Activated CD8-positive, alpha-beta memory T cell treated with anti-CD3 and anti-CD28 coated beads for 36 hours (primary cell): ENCODE measurements at regions not wholly inside any gene's neighbourhood (a gene's known extent, or its start where the extent isn't known, plus 50 kb on each side); places are given as distances from the start of the nearest gene placed in this dataset.
"Not testable (repeated sequence)": the region's sequence is repeated elsewhere in the genome, so short reads cannot be mapped to it uniquely, and the experiment has no call there.

ENCODE experiments used
- CTCF ChIA-PET: fragments of 350-600 bp; sonication (Branson Sonifier 250); formaldehyde crosslinking; loops from one replicate; lab custom pipeline; 2021; ENCODE audit warnings: antibody characterized with exemption; lab: Charles Lee
- POLR2A ChIA-PET: fragments of 350-600 bp; sonication (Branson Sonifier 250); formaldehyde crosslinking; loops from one replicate; lab custom pipeline; 2021; ENCODE audit warnings: antibody characterized with exemption; lab: Charles Lee

- ChIA-PET CTCF (no interaction called here), POLR2A (no interaction called here)
These were observed 108.5 kb downstream of the KCNK1 start for GRCh38 chr1:233722212-233722979.

GRCh38 chr1:233723387-233723786 lies 109.5 kb downstream of the KCNK1 start:
- ChIA-PET POLR2A (no interaction called here), CTCF (no interaction called here)

GRCh38 chr1:233724131-233724631 lies 110.3 kb downstream of the KCNK1 start:
- POLR2A ChIA-PET, CTCF ChIA-PET: not testable (repeated sequence)

GRCh38 chr1:233725423-233725822 lies 111.5 kb downstream of the KCNK1 start:
- ChIA-PET CTCF (no interaction called here), POLR2A (no interaction called here)

- ChIA-PET CTCF (no interaction called here), POLR2A (no interaction called here)
These were observed 114.8 kb downstream of the KCNK1 start for GRCh38 chr1:233728721-233729120.

GRCh38 chr1:233730380-233730779 lies 116.5 kb downstream of the KCNK1 start:
- ChIA-PET POLR2A (no interaction called here), CTCF (no interaction called here)

GRCh38 chr1:233730809-233731208 lies 116.9 kb downstream of the KCNK1 start:
- ChIA-PET POLR2A (no interaction called here), CTCF (no interaction called here)

GRCh38 chr1:233732206-233732605 lies 118.3 kb downstream of the KCNK1 start:
- POLR2A ChIA-PET, result no interaction called here

GRCh38 chr1:233734456-233734855 lies 120.5 kb downstream of the KCNK1 start:
- ChIA-PET CTCF (no interaction called here), POLR2A (no interaction called here)

More at GRCh38 chr1:233732206-233732605, 118.3 kb downstream of the KCNK1 start:
- CTCF ChIA-PET, result no interaction called here

- ChIA-PET CTCF (no interaction called here), POLR2A (no interaction called here)
These were observed 121.4 kb downstream of the KCNK1 start for GRCh38 chr1:233735331-233735730.

- ChIA-PET CTCF (no interaction called here), POLR2A (no interaction called here)
These were observed 121.9 kb downstream of the KCNK1 start for GRCh38 chr1:233735847-233736246.

- ChIA-PET POLR2A (no interaction called here), CTCF (no interaction called here)
These were observed 123.4 kb downstream of the KCNK1 start for GRCh38 chr1:233737341-233737740.

- POLR2A ChIA-PET, result no interaction called here
- CTCF ChIA-PET, result no interaction called here
These were observed 124.5 kb downstream of the KCNK1 start for GRCh38 chr1:233738396-233738795.

- ChIA-PET CTCF (no interaction called here), POLR2A (no interaction called here)
These were observed 124.9 kb downstream of the KCNK1 start for GRCh38 chr1:233738850-233739249.

GRCh38 chr1:233744779-233745513 lies 131.0 kb downstream of the KCNK1 start:
- POLR2A ChIA-PET, result no interaction called here

GRCh38 chr1:233750139-233750538 lies 136.2 kb downstream of the KCNK1 start:
- CTCF ChIA-PET, result no interaction called here

More at GRCh38 chr1:233744779-233745513, 131.0 kb downstream of the KCNK1 start:
- CTCF ChIA-PET, result no interaction called here

GRCh38 chr1:233759665-233760064 lies 144.8 kb upstream of the SLC35F3 start:
- CTCF ChIA-PET, result no interaction called here

More at GRCh38 chr1:233750139-233750538, 136.2 kb downstream of the KCNK1 start:
- POLR2A ChIA-PET, result no interaction called here

GRCh38 chr1:233764304-233764703 lies 140.2 kb upstream of the SLC35F3 start:
- POLR2A ChIA-PET, CTCF ChIA-PET: not testable (repeated sequence)

More at GRCh38 chr1:233759665-233760064, 144.8 kb upstream of the SLC35F3 start:
- POLR2A ChIA-PET, result no interaction called here

- ChIA-PET POLR2A (no interaction called here), CTCF (no interaction called here)
These were observed 126.9 kb upstream of the SLC35F3 start for GRCh38 chr1:233777566-233777965.

- CTCF ChIA-PET, result no interaction called here
These were observed 124.4 kb upstream of the SLC35F3 start for GRCh38 chr1:233780049-233780448.

More at GRCh38 chr1:233780049-233780448, 124.4 kb upstream of the SLC35F3 start:
- POLR2A ChIA-PET, result no interaction called here
